Uterus (tissue), 2 donors: ENCODE measurements at regions not wholly inside any gene's neighbourhood (a gene's known extent, or its start where the extent isn't known, plus 50 kb on each side); places are given as distances from the start of the nearest gene placed in this dataset.

Source experiments
- CTCF ChIP-seq, 4 experiments: fragments of 200-600 bp in 2 of 4; fragments of 450-650 bp in 2 of 4; sonication (generic) in 2 of 4; IDR thresholded peaks; one replicate each; pipeline ENCODE4 v1.5.1; 2016 to 2019; ENCODE audit warnings: antibody characterized with exemption in 4 of 4, mild to moderate bottlenecking in 2 of 4, moderate library complexity in 1 of 4
- POLR2A ChIP-seq, 2 donors: fragments of 450-650 bp; IDR thresholded peaks; one replicate each; pipeline ENCODE4 v1.6.1; 2016; ENCODE audit warnings: antibody characterized with exemption in 2 of 2, mild to moderate bottlenecking in 1 of 2, moderate library complexity in 1 of 2

- TF ChIP-seq CTCF (IDR thresholded peaks at IDR 0.05) (no peak), POLR2A (IDR thresholded peaks at IDR 0.05) (no peak)
Observed at GRCh38 chr12:115716551-115716950, 560.9 kb downstream of the MED13L start.
